GM10248 (cell line): ENCODE measurements at regions not wholly inside any gene's neighbourhood (a gene's known extent, or its start where the extent isn't known, plus 50 kb on each side); places are given as distances from the start of the nearest gene placed in this dataset.

Source experiments
- CTCF ChIA-PET: fragments of 300-600 bp; sonication (Branson Sonifier 250); formaldehyde crosslinking; extraction: SDS; loops from one replicate; lab custom pipeline; 2021; ENCODE audit warnings: antibody characterized with exemption; lab: Yijun Ruan, JAX
- POLR2A ChIA-PET: fragments of 350-650 bp; sonication (Branson Sonifier 250); formaldehyde crosslinking; extraction: SDS; loops from one replicate; lab custom pipeline; 2020; ENCODE audit warnings: antibody characterized with exemption; lab: Yijun Ruan, JAX
- DNase-seq: peaks from one replicate; pipeline ENCODE4 v3.0.0; 2012; ENCODE audit errors: extremely low spot score
- TF ChIP-seq, protein P1 (sequence below): IDR thresholded peaks from 2 replicates; pipeline ENCODE4 v1.5.1; 2012; ENCODE audit warnings: mild to moderate bottlenecking, low read depth; ENCODE audit errors: extremely low read depth, missing control alignments, control extremely low read depth

DNA sequence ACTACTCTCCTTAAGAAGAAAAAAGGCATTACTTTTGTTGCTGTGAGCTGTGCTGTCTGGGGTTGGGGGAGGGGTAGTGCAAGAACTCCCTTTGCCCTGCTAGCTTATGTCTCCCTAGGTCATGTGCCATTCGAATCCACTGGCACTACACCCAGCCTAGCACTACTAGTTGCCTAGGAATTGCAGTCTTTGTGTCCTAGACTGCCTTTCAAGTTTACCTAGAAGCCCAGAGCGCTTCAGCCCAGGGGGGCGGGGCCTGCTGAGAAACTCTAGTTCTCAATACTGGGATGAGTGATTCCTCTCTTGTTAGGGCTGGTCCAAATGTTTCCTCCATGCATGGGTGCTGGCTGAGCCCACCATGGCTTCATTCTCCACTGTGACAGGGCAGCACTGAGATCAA is 1011.5 kb downstream of the PCDH19 start:
- ChIA-PET POLR2A (no interaction called here), CTCF (no interaction called here)
- no peak for DNase-seq
- TF ChIP-seq, protein P1, sequence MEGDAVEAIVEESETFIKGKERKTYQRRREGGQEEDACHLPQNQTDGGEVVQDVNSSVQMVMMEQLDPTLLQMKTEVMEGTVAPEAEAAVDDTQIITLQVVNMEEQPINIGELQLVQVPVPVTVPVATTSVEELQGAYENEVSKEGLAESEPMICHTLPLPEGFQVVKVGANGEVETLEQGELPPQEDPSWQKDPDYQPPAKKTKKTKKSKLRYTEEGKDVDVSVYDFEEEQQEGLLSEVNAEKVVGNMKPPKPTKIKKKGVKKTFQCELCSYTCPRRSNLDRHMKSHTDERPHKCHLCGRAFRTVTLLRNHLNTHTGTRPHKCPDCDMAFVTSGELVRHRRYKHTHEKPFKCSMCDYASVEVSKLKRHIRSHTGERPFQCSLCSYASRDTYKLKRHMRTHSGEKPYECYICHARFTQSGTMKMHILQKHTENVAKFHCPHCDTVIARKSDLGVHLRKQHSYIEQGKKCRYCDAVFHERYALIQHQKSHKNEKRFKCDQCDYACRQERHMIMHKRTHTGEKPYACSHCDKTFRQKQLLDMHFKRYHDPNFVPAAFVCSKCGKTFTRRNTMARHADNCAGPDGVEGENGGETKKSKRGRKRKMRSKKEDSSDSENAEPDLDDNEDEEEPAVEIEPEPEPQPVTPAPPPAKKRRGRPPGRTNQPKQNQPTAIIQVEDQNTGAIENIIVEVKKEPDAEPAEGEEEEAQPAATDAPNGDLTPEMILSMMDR, result no peak

DNA sequence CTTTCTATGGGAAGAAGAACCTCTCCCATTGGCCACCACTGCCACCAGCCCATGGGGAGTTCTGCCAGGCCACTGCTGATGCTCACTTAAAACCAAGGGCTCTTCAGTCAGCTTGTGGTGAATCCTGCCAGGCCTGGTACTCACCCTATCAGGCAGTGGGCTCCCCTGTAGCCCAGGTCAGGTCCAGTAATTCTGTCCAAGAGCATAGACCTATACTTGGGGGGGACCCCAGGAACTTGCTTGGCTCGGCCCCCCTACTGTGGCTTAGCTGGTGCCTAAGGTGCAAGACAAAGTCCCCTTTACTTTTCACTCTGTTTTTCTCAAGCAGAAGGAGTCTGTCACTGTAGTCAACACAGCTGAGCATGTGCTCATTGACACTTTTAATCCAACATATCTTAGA is 1012.2 kb downstream of the PCDH19 start:
- CTCF ChIA-PET, result no interaction called here
- TF ChIP-seq, protein P1, result no peak

DNA sequence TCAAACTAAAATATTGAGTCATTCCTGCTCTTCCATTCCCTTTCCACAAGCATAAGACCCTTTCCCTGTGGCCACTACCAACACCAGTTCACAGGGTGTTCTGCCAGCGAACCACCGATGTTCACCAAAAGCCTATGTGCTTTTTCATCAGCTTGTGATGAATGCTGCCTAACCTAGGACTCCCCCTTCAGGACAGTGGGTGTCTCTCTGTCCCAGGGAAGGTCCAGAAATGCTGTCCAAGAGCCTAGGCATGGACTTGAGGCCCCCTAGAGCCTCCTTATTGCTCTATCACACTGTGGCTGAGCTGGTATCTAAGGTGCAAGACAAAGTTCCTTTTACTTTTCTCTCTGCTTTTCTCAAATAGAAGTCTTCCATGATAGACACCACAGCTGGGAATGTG is 1015.6 kb downstream of the PCDH19 start:
- ChIA-PET CTCF (no interaction called here), POLR2A (no interaction called here)
- TF ChIP-seq, protein P1, result no peak
- no peak for DNase-seq

More for the DNA sequence above, 1012.2 kb downstream of the PCDH19 start:
- POLR2A ChIA-PET, result no interaction called here
- DNase-seq, result no peak

- ChIA-PET CTCF (no interaction called here), POLR2A (no interaction called here)
- DNase-seq, result no peak
- TF ChIP-seq, protein P1, result no peak
Observed at GRCh38 chrX:99384594-99385374, 1025.3 kb downstream of the PCDH19 start.

- TF ChIP-seq, protein P1, result no peak
- CTCF ChIA-PET, result interaction anchor here (0.9 kb wide), 1 partner anchor 9 kb away, joined by 3 read pairs; no protein-coding TSS in a partner anchor
Observed at GRCh38 chrX:99383786-99384185, 1026.3 kb downstream of the PCDH19 start.

DNA sequence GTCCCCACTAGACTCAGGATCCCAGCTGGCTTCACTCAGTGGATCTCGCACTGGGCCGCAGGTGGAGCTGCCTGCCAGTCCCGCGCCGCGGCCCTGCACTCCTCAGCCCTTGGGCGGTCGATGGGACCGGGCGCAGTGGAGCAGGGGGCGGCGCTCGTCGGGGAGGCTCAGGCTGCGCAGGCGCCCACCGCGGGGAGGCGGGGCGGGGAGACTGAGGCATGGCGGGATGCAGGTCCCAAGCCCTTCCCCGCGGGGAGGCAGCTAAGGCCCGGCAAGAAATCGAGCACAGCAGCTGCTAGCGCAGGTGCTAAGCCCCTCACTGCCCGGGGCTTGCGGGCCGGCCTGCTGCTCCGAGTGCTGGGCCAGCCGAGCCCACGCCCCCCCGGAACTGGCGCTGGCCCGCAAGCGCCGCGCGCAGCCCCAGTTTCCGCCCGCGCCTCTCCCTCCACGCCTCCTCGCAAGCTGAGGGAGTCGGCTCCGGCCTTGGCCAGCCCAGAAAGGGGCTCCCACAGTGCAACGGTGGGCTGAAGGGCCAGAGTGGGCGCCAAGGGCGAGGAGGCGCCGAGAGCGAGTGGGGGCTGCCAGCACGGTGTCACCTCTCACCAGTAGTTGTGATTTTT is 1038.0 kb downstream of the PCDH19 start:
- CTCF ChIA-PET, result no interaction called here
- no peak for DNase-seq
- POLR2A ChIA-PET, result no interaction called here
- TF ChIP-seq, protein P1, result no peak

More at GRCh38 chrX:99383786-99384185, 1026.3 kb downstream of the PCDH19 start:
- no peak for DNase-seq
- POLR2A ChIA-PET, result no interaction called here
